HG03439 (cell line): ENCODE measurements at regions not wholly inside any gene's neighbourhood (a gene's known extent, or its start where the extent isn't known, plus 50 kb on each side); places are given as distances from the start of the nearest gene placed in this dataset.

Experiments used
- ATAC-seq: cut with Tn5 transposase; IDR thresholded peaks from one replicate; pipeline ENCODE4 v1.9.1; 2021; ENCODE audit warnings: mild to moderate bottlenecking, moderate library complexity; ENCODE audit not compliant: unreplicated experiment

DNA sequence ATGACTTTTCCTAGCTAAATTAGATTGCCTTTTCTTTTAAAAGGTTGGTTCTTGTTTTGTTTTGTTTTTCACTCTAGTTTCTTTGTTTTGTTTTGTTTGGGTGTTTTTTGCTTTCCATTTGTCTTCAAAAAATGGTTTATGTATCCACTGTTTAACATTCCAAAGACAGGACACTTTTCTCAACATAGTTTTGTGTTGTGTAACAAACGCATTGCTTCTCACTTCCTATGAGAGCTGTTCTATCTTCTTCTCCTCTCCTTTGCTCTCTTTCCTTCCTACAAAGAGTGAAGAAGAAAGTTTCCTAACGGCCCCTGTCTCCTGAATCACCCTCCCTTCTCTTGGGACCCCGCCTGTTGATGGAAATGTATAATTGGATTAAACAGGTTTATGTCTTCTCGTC, 539.7 kb downstream of the ACTL7B start:
- ATAC-seq, result no peak

DNA sequence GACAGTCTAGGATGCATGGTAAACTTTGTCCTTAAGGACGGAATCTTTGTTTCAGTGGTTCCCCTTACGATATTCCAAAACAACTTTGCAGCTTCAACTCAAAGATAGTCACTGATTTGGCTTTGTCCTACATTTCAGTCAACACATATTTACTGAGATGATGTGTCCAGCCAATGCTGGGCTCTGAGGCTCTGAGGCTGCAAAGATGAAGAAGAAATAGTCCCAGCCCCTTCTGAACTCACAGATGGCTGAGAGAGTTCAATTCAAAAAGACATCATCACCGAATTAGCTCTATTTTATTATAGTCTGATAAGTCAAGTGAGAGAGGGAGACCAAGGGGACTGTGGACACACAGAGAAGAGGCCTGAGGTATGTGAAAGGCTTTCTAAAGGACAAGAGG, 544.0 kb downstream of the ACTL7B start:
- ATAC-seq, result no peak

DNA sequence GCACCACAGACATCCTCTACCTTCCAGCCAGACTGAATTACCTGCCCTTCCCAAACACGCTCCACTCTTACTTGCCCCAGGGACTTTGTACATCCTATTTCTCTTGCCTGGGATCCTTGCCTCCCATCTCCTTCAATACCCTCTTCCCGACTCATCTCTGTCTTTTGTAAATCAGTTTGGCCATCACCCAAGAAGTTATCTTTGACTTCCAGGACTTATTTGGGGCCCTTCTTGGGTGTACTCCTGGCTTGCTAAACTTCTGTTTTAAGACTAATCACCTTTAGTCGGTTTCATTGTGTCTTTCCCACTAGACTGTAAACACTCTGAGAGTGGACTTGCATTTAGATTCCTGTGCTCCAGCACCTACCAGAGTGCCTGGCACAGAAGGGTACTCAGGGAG, 545.6 kb downstream of the ACTL7B start:
- ATAC-seq, result no peak

DNA sequence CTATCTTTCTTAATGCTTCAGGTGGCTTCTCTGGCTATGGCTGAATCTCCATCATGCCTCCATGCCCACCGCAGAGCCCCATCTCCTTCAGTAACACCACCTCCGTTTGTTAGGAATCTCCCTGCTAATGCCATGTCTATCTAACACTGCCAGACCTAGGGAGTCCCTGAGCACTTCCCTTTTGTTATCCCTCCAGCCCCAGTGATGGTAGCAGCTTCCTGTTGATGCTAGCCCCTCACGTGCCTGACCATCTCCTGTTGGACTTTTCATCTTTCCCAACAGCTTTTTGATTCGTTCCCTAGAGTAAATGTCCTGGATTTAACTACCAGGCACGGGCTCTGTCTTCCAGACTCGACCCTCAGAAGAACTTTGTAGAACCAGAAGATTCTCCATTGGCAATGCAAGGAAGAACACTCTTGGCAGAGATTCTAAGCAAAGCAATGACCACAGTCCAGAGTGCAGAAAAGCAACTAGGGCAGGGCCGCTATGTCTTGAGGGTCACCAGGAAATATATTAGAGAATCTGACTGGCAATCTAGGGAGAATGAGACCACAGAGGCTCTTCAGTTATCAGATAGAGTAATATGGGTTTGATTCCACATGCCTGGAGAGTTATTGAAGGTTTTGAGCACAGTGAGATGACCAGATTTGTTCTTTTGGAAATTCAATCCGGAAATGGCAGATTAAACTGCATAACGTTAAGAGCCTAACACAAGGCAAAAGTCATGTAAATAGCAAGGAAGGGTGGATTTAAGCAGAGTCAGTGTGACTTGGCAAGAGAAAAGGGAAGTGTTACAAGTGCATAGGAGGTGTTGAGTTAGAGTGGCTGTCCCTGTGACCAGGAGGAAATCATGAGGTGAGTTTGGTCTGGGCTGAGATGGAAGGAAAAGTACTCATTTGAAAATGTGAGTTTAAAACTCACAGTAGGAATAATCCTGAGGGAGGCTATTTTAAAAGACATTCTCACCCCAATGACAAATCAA, 555.2 kb downstream of the ACTL7B start:
- ATAC-seq, result no peak

DNA sequence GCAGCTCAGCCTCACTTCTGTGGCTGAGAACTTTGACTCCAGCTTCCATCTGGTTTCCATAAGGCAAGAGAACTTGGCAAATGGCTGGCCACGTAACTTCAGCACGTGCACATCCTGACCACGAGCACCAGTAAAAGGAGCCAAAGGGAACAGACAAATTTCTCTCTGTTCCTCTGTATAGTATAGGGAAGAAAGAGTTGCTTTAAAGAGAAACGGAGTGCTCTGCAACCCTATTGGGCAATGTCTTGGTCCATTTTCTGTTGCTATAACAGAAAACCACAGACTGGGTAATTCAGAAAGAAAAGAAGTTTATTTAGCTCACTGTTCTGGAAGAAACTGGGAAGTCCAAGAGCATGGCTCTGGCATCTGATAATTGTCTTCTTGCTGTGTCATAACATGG, 558.7 kb downstream of the ACTL7B start:
- no peak for ATAC-seq

DNA sequence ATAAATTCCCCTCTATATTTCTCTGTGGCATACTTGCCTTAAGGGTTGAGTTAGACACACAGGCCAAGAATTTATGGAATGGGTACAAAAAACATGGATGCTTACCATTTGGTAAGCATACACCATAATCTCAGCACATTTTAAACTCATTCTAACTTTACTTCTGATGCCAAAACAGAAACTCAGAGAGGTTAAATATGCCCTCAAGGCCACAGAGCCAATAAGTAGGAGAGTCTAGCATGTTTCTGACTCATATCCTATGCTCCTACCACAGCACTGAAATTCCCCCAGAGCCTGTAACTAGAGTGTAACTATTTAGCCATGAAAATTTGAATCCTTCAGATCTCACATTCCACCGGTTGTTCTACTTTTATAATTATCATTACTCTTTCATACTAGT, 559.7 kb downstream of the ACTL7B start:
- ATAC-seq, result no peak

DNA sequence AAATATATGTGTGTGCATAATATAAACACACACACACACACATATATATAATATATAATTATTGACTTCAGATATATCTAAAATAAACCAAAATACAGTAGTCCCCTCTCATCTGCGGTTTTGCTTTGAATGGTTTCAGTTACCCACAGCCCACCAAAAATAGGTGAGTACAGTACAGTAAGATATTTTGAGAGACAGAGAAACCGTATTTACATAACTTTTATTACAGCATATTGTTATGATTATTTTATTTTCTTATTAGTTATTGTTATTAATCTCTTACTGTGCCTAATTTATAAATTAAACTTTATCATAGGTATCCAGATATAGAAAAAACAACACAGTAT, 564.2 kb downstream of the ACTL7B start:
- ATAC-seq, result no peak

DNA sequence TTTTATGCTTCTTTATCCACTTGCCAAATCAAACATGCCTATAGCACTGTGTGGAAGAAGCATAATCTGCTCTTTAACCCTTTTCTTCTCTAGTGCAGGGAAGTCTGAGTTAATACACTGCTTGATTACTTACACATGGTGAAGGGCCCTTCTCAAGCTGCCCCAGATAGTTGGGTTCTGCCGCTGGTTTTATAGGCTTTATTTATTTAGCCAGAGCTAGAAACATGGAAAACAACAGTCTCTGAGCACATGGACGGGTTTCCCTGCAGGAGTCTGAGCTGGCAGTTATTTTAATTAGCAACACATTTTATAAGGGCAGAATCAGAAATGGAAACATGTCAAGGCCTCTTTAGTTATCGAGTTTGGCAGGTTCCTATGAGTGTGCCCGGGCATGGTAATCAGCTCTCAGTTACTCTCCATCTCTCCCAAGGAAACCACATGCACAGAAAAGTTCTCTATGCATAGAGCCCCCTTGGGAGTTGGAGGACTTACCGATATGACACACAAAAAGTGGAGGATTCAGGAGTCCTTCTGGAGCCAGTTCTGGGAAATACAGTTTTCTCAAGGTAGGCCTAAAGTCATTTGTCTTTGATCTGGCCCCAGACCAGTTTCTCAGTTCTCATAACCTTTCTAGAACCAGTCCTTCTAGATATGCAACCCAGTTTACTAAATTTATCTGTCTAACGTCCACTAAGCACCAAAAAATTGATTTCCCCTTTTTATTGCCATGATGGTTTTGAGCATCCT, 564.8 kb downstream of the ACTL7B start:
- no peak for ATAC-seq

DNA sequence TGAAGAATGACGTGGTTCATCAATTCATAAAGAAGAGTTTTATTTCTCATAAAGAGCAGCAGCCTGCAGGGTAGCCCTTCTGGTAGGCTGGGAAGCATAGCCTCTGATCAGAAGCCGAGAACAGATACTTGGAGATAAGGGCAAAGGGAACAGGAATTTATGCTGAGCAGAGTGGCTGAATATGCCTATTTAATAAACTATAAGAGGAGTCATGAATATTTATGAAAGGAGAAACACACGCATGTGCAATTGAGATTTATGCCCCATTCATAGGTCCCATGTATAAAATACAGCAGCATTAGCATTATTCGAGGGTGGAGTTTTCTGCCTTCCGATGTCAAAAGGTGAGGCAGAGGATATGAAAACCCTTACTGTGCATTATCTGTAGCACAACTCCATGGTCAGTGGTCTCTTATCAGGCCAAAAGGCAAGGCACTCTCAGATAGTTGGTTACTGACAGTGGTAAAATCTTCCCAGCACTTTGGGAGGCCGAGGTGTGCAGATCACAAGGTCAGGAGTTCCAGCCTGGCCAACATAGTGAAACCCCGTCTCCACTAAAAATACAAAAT, 569.1 kb downstream of the ACTL7B start:
- ATAC-seq, result no peak

DNA sequence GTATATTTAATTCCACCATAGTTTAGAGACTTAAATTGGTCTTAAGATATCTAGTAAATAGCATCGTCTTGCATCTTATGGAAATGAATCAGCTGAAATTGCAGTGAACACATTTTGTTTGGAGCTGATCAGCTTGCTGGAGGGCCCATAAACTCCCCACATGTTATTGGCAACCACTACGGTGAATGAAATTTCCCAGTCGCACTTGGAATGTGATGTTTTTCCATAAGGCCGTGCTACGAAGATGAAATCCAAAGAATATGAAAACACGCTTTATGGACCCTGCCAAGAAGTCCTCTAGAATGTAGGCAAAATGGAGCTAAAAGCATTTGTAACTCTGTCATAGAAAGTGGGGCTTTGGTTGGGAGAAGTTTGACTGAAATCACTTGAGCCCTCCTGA, 572.1 kb downstream of the ACTL7B start:
- no peak for ATAC-seq

DNA sequence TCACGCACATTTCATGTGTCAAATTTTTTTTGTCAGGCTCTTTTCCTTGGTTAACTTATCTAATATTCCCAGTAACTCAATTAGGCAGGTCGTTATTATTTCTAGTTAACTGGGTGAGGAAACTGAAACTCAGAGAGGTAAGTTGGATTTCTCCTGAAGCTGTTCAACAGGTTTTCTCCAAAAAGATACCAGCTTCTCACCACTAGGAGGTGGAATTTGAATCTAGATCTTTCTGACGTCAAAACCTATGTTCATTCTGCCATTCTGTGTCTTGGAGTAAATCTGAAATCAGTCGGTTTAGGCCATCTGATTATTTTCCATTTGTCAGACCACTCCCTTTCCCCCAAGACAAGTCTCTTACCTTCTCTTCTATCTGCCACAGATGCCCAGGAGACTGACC, 572.9 kb downstream of the ACTL7B start:
- ATAC-seq, result no peak

DNA sequence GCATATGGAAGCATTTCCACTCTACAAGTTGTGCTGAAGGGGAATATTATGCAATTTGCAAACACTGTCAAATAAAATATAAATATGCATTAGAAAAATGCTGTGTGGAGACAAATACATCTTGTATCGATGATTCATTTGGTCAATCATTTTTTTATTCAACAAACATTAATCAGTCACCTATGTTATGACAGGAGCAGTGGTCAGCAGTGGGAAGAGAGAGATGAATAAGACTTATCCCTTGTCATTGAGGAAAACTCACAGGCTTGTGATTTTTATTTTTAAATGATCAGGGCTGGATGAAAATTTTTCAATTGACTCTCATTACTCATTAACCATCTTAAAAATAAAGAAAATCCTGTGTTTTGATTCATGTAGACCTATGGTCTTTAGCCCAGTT, 574.1 kb downstream of the ACTL7B start:
- ATAC-seq, result no peak

DNA sequence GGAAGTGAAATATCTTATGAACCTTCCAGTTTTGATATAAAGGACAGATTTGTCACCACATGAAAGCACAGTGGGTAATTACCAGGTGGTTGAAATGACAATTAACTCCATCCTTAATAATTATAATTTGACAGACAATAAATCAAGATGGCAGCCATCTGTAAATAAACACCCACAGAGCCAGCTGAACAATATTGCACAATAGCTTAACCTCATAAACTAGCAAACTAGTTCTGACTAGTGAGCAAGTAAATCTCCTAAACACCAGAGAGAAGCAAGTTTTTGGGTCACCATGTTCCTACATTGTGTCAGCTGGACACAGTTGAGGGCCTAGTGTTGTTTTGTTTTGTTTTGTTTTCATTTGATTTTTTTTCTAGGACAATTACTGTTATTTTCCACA, 577.4 kb downstream of the ACTL7B start:
- ATAC-seq, result no peak

DNA sequence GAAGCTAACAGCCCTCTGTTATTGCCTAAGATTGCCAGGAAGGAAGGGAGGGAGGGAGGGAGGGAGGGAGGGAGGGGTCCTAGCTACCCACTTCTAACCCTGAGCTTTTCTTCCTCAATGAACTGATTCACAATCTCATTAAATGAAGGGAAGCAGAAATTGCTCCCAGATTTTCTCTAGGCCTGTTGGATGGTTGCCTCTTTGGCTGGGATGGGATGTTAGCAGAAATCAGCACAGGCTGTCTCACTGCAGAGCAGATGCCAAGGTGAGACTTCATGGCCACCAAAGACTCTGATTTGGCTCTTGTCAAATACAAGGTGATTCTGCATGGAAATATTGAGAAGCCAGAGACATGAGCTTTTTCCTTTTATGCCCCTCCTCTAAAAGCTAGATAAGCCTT, 578.6 kb downstream of the ACTL7B start:
- no peak for ATAC-seq

DNA sequence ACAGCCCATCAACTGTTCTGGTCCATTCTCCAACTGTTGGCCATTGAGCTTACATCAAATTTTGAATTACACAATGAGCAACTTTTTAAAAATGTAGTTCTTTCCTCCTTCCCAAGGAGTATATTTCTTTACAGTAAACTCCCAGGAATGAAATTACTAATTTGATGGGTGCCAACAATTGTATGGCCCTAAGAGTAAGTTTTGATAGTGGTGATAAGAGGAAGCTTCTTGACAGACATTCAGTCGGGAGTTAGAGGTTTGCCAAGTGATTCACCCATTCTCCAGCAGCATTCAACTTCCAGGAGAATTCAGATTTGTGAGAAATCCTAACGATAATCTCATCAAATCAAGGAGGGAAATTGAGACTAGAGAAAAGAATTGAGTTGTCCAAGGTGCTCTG, 579.9 kb downstream of the ACTL7B start:
- no peak for ATAC-seq

DNA sequence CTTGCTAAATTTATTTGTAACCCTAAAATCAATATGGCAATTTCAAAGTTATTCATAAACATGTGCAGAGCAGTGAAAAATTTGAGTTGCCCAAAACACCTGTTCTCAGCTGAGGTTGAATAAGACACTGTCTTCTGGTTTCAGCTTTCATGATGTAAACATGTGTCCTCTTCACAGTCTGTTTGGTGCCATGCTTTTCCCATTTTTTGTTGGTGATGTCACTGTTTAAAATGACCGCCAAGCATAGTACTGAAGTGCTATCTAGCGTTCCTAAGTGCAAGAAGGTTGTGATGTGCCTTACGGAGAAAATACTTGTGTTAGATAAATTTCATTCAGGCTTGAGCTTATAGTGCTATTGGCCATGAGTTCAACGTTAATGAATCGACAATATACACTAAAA, 580.8 kb downstream of the ACTL7B start:
- no peak for ATAC-seq

DNA sequence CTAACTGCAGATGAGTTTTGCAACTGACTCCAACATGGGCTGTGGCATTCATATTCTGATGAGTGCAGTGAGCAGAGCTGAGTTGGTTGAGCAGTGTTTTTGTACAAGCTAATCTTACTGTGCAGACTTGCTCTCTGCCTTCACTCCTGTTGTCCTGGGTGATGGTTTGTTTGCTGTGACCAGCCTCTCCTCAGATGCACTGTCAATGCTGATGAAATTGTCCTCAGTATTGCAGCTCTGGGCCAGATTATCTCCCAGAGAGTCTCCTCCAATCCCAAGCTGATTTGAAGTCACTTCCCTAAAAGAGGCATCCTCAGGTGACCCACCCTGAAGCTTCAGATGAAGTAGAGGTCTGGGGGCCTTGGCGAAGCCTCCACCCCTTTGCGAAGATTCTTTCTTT, 581.8 kb downstream of the ACTL7B start:
- ATAC-seq, result no peak

DNA sequence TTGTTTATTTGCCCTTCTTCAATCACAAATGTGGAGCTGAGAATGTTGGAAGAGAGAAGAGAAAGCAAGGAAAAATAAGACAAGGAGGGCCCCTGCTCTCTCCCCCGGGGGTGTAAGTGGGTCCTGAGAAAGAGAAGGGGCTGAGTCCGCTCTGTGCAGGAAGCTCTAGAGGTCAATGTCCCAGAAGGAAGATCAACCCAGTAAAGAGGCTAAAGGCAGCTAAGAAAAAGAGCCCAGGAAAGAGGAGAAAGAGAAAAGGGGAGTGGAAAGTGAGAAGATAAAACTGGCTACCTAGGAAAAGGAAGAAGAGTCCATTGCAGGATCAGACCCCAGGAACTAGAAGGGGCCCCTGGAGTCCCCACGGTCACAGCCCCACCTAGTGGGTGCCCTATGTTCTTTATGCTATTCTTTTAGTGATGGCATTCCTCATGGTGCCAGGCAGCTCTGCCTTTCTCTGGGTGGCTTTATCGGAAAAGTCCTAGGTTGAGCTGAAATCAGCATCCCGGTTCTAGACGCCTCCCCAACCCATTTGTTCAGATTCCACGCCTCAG, 583.4 kb downstream of the ACTL7B start:
- no peak for ATAC-seq

DNA sequence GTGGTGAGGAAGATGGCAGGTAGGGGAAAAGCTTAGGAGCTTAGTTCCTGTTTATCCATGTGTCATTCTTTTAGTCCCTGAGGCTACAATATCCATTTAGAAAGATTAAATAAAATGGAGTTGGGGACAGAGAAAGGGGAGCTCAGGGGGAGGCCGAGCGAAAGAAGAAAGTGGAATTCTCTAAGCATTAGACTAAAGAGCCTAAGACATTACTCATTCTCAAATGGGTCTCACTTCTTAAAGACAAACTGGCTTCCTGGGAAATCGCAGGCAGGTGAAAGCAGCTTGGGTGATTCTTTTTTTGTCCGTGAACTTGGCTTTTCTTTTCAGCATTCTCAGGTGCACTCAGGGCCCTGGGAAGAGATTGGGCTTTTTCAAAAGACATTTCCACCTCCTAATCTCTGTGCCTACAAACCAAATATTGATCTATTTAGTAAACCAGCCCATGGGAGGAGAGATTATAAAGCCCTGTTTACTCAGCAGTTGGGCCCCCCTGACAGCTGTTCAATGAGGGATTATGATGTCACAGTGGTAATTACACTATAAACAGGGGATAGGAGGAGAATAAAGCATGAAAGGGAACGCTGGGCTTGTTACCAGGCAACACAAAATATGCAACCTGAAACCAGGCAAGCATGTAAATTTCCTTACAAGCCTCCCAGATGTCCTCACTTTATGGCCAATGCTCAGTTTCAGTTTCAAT, 584.0 kb downstream of the ACTL7B start:
- no peak for ATAC-seq

DNA sequence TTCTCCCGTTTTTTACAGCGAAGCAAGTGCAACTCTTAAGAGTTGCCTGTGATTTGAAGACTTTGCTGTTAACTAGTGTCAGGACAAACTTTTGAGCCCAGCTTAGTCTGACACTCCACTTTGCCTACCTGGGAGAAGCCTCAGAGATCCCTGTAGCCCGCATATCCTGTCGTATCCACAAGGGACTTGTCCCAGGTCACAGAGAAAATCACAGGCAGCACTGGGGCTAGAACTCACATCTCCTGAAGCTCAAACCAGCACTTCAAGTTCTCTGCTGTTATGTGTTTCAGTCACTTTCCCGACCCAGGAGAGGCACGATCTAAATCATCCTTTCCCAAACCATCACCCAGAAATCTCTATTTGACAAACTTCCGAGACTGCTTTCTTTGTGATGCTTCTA, 584.5 kb downstream of the ACTL7B start:
- ATAC-seq, result no peak

DNA sequence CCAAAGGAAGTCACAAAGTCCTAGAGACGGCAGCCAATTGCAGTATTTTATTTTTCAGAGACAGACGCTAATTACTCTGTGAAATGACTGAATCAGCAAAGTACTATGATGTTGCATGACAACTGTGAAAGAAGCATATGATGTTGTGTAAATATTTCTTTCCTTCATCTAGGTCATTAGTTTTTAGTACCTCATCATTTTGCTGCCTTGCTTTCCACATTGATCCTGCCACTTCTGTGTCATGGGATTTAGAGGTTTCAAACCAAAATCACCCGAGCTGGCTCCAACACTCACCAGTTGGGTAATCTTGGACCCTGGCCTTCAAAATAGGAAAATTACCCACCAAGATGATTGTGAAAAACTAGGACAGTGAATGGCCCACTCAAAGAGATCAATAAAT, 585.2 kb downstream of the ACTL7B start:
- no peak for ATAC-seq
